ENCODE measurements at regions not wholly inside any gene's neighbourhood (a gene's known extent, or its start where the extent isn't known, plus 50 kb on each side); places are given as distances from the start of the nearest gene placed in this dataset.

GRCh38 chr10:120984221-120984620 is 133.1 kb downstream of the WDR11 start:
- Histone ChIP-seq H3K36me3 (ENCODE audit: insufficient read depth, insufficient read length, low read length) (no peaks in the 10 kb centered on the region), H3K27me3 (ENCODE audit: insufficient read depth, insufficient read length) (peaks cover 20% of the 10 kb centered on the region), H3K9ac (ENCODE audit: insufficient read length, low read depth) (no peak overlapping the region), H3K4me3 (ENCODE audit: insufficient read length, low read depth) (no peak overlapping the region), H3K9me3 (ENCODE audit: insufficient read depth, low read length) (peaks cover 25% of the 10 kb centered on the region), H3K4me1 (ENCODE audit: insufficient read depth, insufficient read length) (peaks cover 4% of the 10 kb centered on the region)
- TF ChIP-seq SUZ12 (IDR thresholded peaks at IDR 0.05; ENCODE audit: extremely low read depth, insufficient read depth, insufficient read length), result no peak
- DNase-seq (ENCODE audit: low read depth, low spot score), result no peak

DNA sequence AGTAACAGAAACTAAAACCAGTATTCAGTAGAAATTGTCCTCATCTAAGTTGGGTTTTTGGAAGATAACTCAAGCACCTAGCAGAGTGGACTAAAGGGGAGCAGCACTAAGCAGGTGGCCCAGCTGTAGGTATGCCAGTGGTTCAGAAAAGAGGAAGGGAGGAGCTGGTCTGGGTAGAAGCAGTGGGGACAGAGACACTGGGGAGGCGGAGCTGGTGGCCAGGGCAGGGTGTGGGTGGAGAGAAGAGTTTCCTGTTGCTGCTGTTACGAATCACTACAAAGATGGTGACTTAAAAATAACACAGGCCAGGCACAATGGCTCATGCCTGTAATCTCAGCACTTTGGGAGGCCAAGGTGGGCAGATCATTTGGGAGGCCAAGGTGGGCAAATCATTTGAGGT is 136.2 kb downstream of the WDR11 start:
- Histone ChIP-seq H3K27me3 (ENCODE audit: insufficient read depth, insufficient read length) (peaks cover 6% of the 10 kb centered on the region), H3K4me1 (ENCODE audit: insufficient read depth, insufficient read length) (peaks cover 5% of the 10 kb centered on the region), H3K36me3 (ENCODE audit: insufficient read depth, insufficient read length, low read length) (no peaks in the 10 kb centered on the region), H3K9ac (ENCODE audit: insufficient read length, low read depth) (no peak overlapping the region), H3K4me3 (ENCODE audit: insufficient read length, low read depth) (no peak overlapping the region), H3K9me3 (ENCODE audit: insufficient read depth, low read length) (peaks cover 45% of the 10 kb centered on the region)
- TF ChIP-seq SUZ12 (IDR thresholded peaks at IDR 0.05; ENCODE audit: extremely low read depth, insufficient read depth, insufficient read length), result no peak
- no peak for TF ChIP-seq YY1 (IDR thresholded peaks at IDR 0.05; ENCODE audit: insufficient read depth, insufficient read length)
- TF ChIP-seq ZNF274 (IDR thresholded peaks at IDR 0.05; ENCODE audit: low read depth, low read length), result no peak
- no peak for DNase-seq (ENCODE audit: low read depth, low spot score)

DNA sequence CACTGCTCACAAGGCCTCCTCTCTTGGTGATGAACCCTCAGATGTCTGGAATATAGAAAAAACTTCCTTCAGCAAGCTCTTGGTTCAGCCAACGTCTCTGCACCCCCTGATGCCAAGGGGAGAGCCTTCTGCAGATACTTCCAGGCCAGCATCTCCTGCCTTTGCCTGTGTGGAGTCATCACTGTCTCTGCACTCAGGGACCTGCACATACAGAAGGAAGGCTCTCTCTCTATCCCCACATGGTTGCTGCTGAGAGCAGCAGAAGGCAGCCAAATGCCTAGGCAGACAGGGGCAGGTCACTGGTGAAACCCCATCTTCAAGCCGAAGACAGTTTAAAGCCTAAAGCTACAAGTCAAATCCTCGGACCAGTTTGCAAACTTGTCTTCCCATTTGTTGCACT is 137.6 kb downstream of the WDR11 start:
- DNase-seq (ENCODE audit: low read depth, low spot score), result no peak
- H3K36me3 ChIP-seq (ENCODE audit: insufficient read depth, insufficient read length, low read length), result no peaks in the 10 kb centered on the region
- no peak overlapping the region for H3K9ac ChIP-seq (ENCODE audit: insufficient read length, low read depth)
- H3K27me3 ChIP-seq (ENCODE audit: insufficient read depth, insufficient read length), result peaks cover 6% of the 10 kb centered on the region
- H3K9me3 ChIP-seq (ENCODE audit: insufficient read depth, low read length), result peaks cover 51% of the 10 kb centered on the region
- TF ChIP-seq SUZ12 (IDR thresholded peaks at IDR 0.05; ENCODE audit: extremely low read depth, insufficient read depth, insufficient read length) (no peak), YY1 (IDR thresholded peaks at IDR 0.05; ENCODE audit: insufficient read depth, insufficient read length) (no peak), ZNF274 (IDR thresholded peaks at IDR 0.05; ENCODE audit: low read depth, low read length) (no peak)
- peaks cover 5% of the 10 kb centered on the region for H3K4me1 ChIP-seq (ENCODE audit: insufficient read depth, insufficient read length)
- no peak overlapping the region for H3K4me3 ChIP-seq (ENCODE audit: insufficient read length, low read depth)

DNA sequence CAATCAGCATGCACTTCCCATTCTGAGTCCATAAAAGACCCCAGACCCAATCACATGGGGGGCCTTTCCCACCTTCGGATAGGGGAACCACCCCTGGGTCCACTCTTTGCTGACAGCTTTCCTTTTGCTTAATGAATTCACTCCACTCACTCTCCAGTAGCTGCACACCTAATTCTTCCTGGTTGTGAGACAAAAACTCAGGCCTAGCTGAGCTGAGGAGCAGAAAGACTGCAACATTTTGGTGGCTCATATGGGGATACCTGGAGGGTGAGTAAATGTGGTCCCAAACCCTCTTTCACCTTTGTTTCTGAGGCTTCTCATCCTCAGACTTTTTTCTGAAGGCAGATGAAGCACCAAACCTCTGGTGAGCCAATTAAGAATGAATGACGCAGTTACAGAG is 138.1 kb downstream of the WDR11 start:
- TF ChIP-seq SUZ12 (IDR thresholded peaks at IDR 0.05; ENCODE audit: extremely low read depth, insufficient read depth, insufficient read length) (no peak), ZNF274 (IDR thresholded peaks at IDR 0.05; ENCODE audit: low read depth, low read length) (no peak), YY1 (IDR thresholded peaks at IDR 0.05; ENCODE audit: insufficient read depth, insufficient read length) (no peak)
- Histone ChIP-seq H3K9ac (ENCODE audit: insufficient read length, low read depth) (no peak overlapping the region), H3K9me3 (ENCODE audit: insufficient read depth, low read length) (peaks cover 56% of the 10 kb centered on the region), H3K4me1 (ENCODE audit: insufficient read depth, insufficient read length) (peaks cover 5% of the 10 kb centered on the region), H3K27me3 (ENCODE audit: insufficient read depth, insufficient read length) (peaks cover 4% of the 10 kb centered on the region), H3K4me3 (ENCODE audit: insufficient read length, low read depth) (no peak overlapping the region), H3K36me3 (ENCODE audit: insufficient read depth, insufficient read length, low read length) (no peaks in the 10 kb centered on the region)
- no peak for DNase-seq (ENCODE audit: low read depth, low spot score)

DNA sequence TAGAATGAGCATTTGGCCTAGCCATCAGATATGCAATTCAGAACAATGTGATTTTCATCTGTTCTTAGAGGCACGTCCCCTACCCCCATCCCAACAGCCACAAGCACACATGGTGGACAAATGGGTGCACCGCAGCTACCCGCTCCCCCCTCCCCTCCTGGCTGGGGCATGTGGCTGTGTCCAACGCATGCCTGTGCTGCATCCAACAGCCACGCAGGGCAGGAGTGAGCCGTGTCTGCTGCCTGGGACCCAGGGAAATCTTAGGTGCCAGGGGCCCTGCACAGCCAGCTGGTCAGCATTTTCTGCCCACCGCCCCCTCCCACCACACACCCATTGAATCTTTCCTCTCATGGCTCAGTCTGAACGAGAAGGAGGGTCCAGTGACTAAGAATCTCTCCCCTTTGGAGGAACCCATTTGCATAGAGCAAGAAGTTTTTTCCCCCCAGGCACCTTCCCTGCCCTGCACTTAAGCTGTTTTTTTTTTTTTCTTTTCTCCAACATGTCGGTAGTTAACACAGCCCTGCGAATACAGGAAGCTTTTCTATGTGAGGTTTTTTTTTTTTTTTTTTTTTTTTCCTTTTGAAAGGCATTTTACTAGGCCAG is 138.9 kb downstream of the WDR11 start:
- H3K27me3 ChIP-seq (ENCODE audit: insufficient read depth, insufficient read length), result no peaks in the 10 kb centered on the region
- H3K4me1 ChIP-seq (ENCODE audit: insufficient read depth, insufficient read length), result peaks cover 5% of the 10 kb centered on the region
- no peak overlapping the region for H3K4me3 ChIP-seq (ENCODE audit: insufficient read length, low read depth)
- no peak overlapping the region for H3K9ac ChIP-seq (ENCODE audit: insufficient read length, low read depth)
- DNase-seq (ENCODE audit: low read depth, low spot score), result no peak
- TF ChIP-seq ZNF274 (IDR thresholded peaks at IDR 0.05; ENCODE audit: low read depth, low read length), result no peak
- no peak for TF ChIP-seq YY1 (IDR thresholded peaks at IDR 0.05; ENCODE audit: insufficient read depth, insufficient read length)
- TF ChIP-seq SUZ12 (IDR thresholded peaks at IDR 0.05; ENCODE audit: extremely low read depth, insufficient read depth, insufficient read length), result no peak
- no peaks in the 10 kb centered on the region for H3K36me3 ChIP-seq (ENCODE audit: insufficient read depth, insufficient read length, low read length)
- H3K9me3 ChIP-seq (ENCODE audit: insufficient read depth, low read length), result peaks cover 53% of the 10 kb centered on the region

GRCh38 chr10:120990831-120991230 is 139.7 kb downstream of the WDR11 start:
- H3K27me3 ChIP-seq (ENCODE audit: insufficient read depth, insufficient read length), result no peaks in the 10 kb centered on the region
- no peak for TF ChIP-seq ZNF274 (IDR thresholded peaks at IDR 0.05; ENCODE audit: low read depth, low read length)
- no peak for TF ChIP-seq YY1 (IDR thresholded peaks at IDR 0.05; ENCODE audit: insufficient read depth, insufficient read length)
- no peak for TF ChIP-seq SUZ12 (IDR thresholded peaks at IDR 0.05; ENCODE audit: extremely low read depth, insufficient read depth, insufficient read length)
- no peaks in the 10 kb centered on the region for H3K36me3 ChIP-seq (ENCODE audit: insufficient read depth, insufficient read length, low read length)
- no peak for DNase-seq (ENCODE audit: low read depth, low spot score)
- peaks cover 5% of the 10 kb centered on the region for H3K4me1 ChIP-seq (ENCODE audit: insufficient read depth, insufficient read length)
- H3K9me3 ChIP-seq (ENCODE audit: insufficient read depth, low read length), result peaks cover 45% of the 10 kb centered on the region
- no peak overlapping the region for H3K9ac ChIP-seq (ENCODE audit: insufficient read length, low read depth)
- H3K4me3 ChIP-seq (ENCODE audit: insufficient read length, low read depth), result no peak overlapping the region

- Histone ChIP-seq H3K27me3 (ENCODE audit: insufficient read depth, insufficient read length) (no peaks in the 10 kb centered on the region), H3K9ac (ENCODE audit: insufficient read length, low read depth) (no peak overlapping the region), H3K4me1 (ENCODE audit: insufficient read depth, insufficient read length) (peaks cover 5% of the 10 kb centered on the region), H3K4me3 (ENCODE audit: insufficient read length, low read depth) (no peak overlapping the region), H3K36me3 (ENCODE audit: insufficient read depth, insufficient read length, low read length) (no peaks in the 10 kb centered on the region), H3K9me3 (ENCODE audit: insufficient read depth, low read length) (peaks cover 42% of the 10 kb centered on the region)
- no peak for DNase-seq (ENCODE audit: low read depth, low spot score)
- no peak for TF ChIP-seq SUZ12 (IDR thresholded peaks at IDR 0.05; ENCODE audit: extremely low read depth, insufficient read depth, insufficient read length)
- TF ChIP-seq ZNF274 (IDR thresholded peaks at IDR 0.05; ENCODE audit: low read depth, low read length), result no peak
- no peak for TF ChIP-seq YY1 (IDR thresholded peaks at IDR 0.05; ENCODE audit: insufficient read depth, insufficient read length)
Measured at GRCh38 chr10:120993089-120993488, 141.9 kb downstream of the WDR11 start.
